ENCODE measurements at regions not wholly inside any gene's neighbourhood (a gene's known extent, or its start where the extent isn't known, plus 50 kb on each side); places are given as distances from the start of the nearest gene placed in this dataset.

DNA sequence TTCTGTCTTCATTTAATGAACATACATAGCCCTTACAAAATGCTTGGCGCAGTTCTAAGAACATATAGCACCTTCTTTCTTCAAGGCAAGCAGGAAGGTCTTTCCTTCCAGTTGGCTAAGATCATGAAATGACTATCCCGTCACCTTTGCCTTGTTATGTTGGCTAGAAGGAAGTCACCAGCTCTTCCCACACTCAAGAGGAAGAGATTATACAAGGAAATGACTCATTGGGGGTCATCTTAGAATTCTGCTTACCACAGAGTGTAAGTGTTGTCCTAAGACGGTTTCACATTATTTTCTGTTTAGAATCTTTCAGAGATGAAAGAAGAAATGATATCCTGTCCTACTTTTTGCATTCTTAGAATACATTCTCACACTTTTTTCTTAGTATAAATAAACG, 808.0 kb upstream of the LUZP2 start:
- no peak for DNase-seq

DNA sequence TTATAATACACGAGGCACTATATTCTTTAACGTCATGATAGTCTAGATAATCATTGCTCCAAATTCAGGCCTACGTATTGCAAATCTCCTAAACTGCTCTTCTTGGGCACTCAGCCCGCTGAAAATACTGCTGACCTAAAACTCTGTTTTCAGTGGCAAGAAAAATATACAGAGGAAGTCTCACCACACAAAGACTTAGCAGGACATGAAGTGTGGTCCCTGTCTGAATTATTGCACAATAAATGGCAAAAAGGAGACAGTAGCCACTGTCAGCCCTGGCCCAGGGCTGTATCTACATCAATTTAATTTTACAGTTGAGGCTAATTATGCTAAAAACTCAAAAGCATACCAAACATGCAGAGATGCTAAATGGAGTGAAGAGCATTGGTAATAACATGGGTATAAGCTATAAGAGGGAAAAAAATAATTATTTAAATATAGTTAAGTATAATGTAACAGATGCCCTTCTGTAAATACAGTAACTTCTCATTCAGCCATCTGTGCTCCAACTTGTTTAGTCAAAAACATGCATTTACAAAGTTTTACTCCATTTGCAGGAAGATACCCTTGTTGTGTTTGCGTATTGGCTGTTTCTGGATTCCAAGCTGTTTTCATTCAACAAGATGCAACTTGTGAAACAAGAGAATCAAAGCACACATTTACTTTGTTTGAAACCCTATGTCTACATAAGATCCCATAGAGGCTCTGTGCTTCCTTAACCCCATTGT, 800.0 kb upstream of the LUZP2 start:
- no peak for DNase-seq

DNA sequence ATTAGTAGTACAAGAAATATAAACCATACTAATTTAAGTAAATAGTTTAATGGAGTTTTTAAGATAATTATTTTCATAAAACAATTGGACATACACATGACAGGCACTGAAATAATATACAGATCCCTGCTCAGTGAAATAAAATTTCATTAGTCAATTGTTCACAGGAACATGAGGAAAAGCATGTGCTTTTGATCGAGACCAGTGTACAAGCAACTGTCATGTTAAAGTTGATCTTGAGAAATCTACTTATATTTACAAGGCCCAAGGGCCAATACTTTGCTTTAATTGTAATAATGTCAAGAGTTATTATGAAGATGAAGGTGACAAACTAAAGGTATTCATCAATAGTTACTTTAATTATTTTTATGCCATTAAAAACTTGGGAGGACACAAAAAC, 792.7 kb upstream of the LUZP2 start:
- no peak for DNase-seq

DNA sequence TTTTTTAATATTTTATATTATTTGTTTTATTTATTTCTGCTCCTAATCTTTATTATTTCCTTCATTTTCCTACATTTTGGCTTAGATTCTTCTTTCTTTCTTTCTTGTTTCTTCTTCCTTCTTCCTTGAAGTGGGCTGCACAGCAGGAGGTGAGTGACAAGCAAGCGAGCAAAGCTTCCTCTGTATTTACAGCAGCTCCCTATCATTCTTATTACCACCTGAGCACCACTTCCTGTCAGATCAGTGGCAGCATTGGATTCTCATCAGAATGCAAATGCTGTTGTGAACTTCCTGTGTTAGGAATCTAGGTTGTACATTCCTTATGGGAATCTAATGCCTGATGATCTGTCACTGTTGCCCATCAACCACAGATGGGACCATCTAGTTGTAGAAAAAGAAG, 784.9 kb upstream of the LUZP2 start:
- no peak for DNase-seq

- DNase-seq: no peak
Measured at GRCh38 chr11:23719016-23719415, 777.8 kb upstream of the LUZP2 start.

DNA sequence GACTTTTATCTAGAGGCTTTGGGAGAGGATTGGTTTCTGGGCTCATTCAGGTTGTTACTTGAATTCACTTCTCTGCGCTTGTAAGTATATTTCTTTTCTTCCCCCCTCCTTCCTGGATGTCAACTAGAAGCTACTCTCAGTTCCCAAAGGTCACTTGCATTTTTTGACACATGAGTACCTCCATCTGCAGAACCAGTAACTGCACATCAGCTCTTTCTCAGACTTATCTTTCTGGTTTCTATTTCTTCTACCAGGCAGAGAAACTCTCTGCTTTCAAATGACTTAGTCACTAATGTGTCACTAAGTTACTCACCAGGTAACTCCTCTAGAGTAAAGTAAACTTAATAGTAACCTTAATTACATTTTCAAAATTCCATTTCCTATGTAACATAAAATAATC, 773.0 kb upstream of the LUZP2 start:
- DNase-seq: no peak

- no peak for DNase-seq
Measured at GRCh38 chr11:23725752-23726151, 771.1 kb upstream of the LUZP2 start.

DNA sequence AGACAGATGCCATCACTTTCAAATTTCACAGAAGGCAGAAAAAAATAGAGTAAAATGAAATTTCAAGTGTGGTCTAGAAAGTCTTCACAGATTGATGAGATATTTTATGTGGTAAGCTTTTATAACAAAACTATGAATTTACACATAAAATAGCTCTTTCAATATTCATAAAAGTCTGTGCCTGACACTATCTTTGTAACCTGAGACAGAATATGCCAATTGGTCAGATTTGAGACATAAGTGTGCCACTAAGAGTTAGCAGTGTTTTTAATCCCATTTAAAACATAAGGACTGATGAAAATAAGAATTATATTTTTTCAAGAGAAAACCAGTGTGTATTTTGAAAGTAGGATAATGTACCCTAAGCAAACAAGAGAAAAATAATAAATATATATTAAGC, 769.5 kb upstream of the LUZP2 start:
- DNase-seq: no peak

- DNase-seq: peak; percentile 48
Measured at GRCh38 chr11:23727794-23728193, 769.1 kb upstream of the LUZP2 start.

DNA sequence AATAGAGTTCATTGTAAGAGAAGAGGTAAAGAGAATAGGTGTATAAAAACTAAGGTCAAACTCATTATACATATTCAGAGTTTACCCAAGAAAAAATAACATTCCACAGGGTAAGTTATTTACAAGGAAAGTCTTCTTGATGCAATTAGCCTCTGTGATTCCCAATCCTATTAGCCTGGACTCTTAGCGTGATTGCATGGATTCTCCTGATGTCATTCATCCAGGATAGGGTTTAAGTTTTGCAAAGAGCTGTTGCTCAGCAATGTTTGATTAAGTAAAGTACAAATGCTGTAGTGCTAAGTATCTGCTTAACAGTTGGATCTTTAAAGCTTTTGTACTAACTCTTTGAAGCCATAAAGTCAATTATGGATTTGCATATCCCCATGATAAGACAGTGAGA, 767.8 kb upstream of the LUZP2 start:
- no peak for DNase-seq

GRCh38 chr11:23730307-23730998, 766.4 kb upstream of the LUZP2 start:
- DNase-seq: no peak

DNA sequence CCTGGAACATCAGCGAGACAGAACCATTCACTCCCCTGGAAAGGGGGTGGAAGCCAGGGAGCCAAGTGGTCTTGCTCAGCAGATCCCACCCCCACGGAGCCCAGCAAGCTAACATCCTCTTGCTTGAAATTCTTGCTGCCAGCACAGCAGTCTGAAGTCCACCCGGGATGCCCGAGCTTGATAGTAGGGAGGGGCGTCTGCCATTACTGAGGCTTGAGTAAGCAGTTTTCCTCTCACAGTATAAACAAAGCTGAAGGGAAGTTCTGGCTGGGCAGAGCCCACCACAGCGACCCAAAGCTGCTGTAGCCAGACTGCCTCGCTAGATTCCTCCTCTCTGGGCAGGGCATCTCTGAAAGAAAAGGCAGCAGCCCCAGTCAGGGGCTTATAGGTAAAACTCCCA, 764.8 kb upstream of the LUZP2 start:
- DNase-seq: no peak

DNA sequence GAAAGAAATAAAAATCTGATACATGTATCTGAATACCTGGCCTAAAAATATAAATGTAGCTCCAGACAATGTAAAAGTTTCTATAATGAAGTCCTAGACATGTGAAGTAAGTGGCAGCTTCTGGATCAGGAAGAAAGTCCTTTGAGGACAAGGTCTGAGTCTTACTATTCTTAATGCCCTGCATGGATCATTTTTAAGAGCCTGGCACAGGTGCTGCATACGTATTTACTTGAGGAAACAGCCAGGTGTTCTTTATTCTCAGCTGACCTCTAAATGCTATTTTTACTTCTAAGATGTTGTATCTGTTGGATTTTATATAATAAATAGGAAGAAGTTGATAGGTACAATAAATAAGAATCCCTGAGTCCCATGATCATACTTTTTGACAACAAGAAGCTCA, 750.0 kb upstream of the LUZP2 start:
- DNase-seq: no peak

DNA sequence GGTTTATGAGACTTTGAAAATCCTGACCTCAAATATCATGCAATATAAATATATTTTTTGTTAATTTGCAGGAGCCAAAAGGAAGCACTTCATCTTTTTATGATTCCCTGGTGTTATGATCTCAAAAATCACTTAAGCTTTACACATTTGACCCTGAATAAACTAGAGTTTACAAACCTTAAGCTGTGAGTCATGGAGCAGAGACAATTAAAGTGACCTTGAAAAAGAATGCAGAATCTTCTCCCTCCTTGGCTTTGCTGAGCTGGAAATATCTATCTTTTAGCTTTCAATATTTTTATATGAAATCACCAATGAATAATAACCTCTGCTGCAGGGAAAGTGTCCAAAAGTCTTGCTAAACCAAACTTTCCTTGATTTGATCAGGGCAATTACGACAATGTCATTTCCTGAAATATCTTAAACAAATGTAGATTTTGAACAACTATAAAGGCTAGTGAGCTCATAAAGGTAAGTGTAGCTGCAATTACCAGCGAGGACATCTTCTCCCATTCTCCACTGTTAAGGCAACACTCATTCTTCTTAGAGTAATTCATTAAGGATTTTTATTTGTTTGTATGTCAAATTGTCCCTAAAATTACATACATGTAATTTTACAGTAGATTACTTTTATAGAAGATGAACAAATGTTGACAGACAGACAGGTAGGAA, 747.0 kb upstream of the LUZP2 start:
- DNase-seq: no peak

- DNase-seq: no peak
Measured at GRCh38 chr11:23751280-23751679, 745.6 kb upstream of the LUZP2 start.

DNA sequence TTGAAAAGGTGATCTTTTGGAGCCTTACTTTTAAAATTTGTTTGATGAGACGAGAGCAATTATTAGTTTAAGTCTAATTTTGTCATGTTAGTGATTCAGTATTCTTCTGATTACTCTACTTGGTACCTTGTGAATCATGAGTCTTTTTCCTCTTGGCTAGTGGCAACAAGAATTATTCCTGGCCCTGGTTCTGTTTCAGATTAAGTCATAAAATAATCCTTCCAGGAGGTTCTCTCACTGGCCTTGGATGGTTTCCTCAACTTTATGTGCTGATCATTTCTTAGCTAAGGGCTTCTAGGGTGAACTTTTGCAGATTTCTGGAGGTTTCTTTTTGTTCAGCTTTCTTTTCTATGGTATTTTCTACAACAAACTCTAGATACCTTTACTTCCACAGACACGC, 741.8 kb upstream of the LUZP2 start:
- DNase-seq: no peak

DNA sequence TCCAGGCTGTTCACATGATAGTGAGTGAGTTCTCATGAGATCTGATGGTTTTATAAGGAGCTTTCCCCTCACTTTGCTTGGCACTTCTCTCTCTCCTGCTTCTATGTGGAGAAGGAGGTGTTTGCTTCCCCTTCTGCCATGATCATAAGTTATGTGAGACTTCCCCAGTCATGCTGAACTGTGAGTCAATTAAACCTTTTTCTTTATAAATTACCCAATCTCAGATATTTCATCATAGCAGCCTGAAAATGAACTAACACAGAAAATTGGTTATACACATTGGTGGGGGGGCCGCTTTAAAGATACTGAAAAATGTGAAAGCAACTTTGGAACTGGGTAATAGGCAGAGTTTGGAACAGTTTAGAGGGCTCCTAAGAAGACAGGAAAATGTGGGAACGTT, 741.1 kb upstream of the LUZP2 start:
- DNase-seq: no peak

DNA sequence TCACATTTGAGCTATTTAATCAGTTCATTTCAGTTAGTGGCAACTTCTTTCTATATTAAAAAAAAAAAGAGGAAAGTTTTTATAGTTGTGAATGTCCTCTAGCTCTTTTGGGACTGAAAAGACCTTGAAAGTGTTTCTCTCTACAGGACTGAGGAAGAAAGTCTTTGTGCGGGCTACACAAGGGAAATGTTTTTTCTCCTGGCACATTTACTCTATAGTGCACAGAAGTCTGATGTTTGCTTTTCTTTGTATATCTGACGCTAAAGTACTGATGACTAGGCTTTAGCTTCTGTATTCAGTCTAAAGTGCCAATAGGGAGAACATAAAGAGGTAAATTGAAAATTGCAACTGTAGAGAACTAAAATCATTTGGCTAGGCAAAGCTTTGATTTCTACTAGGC, 737.4 kb upstream of the LUZP2 start:
- no peak for DNase-seq

DNA sequence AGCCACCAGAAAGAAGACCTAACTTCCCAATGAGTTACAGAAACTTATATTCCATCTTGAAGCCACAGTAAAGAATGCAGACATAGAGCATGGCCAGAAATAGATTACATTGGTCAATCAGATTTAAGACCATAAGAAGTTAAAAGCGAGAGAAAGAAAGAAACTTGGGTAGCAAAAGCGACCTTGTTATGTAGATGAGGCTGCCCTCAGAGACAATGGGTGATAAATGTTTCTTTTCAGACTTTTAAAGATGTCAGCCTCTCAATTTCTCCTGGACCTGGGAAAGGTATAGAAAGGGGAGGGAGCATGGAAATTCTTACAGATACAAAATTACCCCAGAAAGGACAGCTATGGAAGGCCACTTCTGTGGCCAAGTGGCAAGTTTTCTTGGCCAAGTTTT, 732.6 kb upstream of the LUZP2 start:
- no peak for DNase-seq

DNA sequence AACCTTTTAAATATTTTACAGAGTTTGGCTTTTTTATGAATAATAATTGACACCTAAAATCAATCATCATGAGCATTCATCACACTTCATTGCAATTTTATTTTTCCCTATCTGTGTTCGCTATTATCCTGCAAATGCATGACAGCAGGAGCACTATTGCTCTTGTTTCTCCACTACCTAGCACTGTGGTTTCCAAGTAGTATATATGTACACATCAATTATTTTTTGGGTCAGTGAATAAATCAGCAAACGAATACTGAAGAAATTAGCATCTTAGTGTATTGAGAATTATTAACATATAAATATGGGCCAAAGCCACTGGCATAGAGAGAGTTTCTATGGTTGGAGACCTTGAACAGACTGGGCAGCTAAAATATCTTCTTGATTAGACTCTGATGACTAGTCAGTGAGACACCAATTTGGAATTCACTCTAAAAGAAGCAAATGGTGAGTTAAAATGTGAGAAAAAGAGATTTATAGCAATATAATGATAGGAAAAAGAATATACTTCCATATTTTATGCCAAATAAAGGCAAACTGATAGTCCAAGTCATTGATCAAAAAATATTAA, 731.1 kb upstream of the LUZP2 start:
- no peak for DNase-seq

DNA sequence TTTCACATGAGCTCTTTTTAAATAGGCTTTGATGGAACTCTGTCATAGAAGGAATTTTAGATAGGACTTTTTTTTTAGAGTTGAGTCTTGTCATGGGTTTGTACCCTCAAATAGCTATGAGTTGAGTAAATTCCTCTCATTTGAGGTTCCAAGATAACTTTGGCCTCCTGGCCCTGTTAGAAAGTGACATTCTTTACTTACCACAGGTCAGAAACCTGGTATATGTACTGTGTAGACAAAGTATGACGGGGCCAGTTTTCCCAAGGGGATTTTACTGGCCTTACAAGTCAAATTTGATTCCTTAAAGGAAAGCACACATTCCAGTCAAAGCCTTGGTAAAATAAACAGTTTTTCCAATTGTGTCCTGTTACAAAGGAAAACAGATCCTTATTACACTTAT, 729.3 kb upstream of the LUZP2 start:
- no peak for DNase-seq

GRCh38 chr11:23769214-23769613, 727.6 kb upstream of the LUZP2 start:
- no peak for DNase-seq

GRCh38 chr11:23772081-23772480, 724.8 kb upstream of the LUZP2 start:
- no peak for DNase-seq

DNA sequence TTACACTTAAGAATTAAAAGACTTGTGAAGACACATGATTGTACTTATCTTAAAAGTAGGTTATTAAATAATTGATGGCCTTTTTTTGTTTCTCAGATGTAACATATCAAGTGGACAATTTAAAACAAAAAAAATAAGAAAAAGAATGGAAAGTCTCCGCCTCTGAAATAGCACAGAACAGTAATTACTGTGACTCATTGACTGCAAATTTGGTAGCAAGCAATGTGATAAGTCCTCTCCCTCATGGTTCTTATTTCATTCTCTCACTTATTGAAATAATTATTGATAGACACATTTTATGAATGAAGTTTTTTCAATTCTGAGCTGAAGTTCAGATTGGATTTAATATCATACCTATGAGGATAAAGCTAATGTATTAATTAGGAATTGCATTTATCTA, 717.9 kb upstream of the LUZP2 start:
- DNase-seq: no peak

All from amniotic stem cell (primary cell).